SKM-1 treated with dmso at 0.1 percent for 144 hours (cell line): ENCODE measurements at regions not wholly inside any gene's neighbourhood (a gene's known extent, or its start where the extent isn't known, plus 50 kb on each side); places are given as distances from the start of the nearest gene placed in this dataset.

Experiments
- DNase-seq: peaks from one replicate; lab custom pipeline; 2025; ENCODE audit not compliant: unreplicated experiment; lab: John Stamatoyannopoulos, UW

DNA sequence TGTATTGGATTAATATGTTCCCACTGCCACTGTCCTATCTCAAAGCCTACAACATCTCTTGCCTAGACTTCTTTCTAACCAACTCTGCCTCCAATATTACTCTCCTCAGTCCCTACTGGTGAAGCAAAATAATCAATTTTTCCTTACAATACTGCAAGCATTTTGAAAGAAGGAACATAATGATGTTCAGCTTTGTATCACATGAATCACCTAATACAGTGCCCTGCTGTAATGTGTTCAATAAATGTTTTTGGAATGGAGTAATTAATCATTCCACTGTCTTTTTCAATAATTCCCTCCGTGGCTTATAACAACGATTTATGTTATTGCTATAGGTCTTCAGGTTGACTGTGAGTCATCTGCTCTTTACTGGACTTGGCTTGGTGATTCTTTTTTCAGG lies 356.4 kb downstream of the TDRD15 start:
- no peak for DNase-seq

DNA sequence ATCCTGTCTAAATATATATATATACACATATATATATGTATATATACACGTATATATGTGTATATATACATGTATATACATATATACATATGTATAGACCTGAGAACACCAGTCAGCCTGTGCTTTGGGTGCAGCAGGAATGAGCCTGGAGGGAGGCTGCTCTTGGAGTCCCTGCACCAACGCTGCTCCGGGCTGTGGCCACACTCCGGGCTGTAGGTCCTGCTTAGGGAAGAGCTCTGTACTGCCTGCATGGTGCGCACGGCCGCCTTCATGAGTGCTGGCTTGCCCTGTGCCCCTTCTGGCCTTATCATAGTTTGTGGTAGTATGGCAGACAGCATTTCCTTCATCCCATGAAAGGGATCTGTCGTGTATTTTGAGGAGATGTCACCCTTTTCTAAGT lies 360.9 kb downstream of the TDRD15 start:
- DNase-seq: no peak

DNA sequence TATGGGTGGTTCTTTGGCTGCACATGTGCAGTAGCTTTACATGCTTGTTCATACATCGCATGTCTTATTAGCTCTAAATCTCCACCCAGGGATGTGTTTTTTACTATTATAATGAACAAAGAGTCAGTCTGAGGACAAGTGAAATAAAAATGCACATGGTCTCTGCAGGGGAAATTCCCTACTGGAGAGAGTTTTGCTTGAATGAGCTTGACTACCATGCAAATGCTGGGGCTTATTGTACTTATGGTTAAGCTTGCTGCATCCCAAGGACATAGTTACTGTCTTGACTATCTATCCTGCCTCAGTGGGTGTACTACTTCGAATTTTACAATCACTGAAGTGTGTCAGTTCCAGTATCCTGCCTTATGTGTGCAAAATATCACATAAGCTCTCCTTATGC lies 362.7 kb downstream of the TDRD15 start:
- no peak for DNase-seq

DNA sequence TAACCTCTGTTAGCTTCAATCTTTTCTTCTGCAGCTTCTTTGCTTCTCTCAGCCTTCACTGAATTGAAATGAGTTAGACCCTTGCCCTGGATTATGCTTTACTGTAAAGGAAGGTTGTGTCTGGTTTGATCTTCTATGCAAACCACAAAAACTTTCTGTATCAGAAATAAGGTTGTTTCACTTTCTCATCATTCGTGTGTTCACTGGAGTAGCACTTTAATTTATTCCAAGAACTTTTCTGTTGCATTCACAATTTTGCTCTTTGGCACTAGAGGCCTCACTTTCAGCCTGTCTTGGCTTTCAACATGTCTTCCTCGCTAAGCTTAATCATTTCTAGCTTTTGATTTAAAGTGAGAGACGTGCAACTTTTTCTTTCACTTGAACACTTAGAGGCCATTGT lies 365.3 kb downstream of the TDRD15 start:
- DNase-seq: no peak

DNA sequence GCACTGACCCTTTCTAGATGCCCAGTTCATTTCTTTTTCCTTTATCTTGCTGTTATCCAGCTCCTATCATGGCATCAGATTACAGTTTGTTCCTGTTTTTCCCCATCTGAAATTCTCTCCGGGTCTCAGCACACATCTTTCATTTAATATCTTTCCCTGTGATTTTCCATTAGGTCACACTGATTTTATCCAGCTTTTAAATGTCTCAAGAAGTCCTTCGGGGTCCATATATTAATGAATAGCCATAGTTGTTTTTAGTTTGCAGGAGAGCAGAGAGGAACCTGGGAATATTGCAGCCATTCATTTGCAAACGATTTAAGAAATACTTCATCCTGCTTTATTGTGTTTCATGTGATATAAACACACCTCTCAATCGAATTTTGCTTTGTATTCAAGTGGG lies 374.2 kb downstream of the TDRD15 start:
- DNase-seq: no peak

DNA sequence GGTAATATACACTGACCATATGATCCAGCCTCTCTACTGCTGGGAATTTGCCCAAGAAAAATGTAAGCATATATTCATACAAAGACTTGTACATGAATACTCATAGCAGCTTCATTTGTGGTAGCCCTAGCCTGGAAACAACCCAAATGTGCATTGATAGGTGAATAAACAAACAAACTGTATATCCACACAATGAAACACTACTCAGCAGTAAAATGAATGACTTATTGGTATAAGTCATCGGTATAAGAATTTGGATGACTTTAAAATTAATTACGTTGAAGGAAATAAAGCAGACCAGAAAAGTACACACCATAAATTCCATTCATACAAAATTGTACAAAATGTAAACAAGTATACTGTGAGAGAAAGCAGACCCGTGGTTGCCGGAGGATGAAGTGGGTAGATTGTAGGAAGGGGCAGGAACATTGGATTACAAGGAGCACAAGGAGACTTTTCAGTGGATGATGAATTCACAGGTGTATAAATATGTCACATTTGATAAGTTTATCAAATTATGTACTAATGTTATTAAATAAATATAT lies 376.7 kb downstream of the TDRD15 start:
- no peak for DNase-seq

DNA sequence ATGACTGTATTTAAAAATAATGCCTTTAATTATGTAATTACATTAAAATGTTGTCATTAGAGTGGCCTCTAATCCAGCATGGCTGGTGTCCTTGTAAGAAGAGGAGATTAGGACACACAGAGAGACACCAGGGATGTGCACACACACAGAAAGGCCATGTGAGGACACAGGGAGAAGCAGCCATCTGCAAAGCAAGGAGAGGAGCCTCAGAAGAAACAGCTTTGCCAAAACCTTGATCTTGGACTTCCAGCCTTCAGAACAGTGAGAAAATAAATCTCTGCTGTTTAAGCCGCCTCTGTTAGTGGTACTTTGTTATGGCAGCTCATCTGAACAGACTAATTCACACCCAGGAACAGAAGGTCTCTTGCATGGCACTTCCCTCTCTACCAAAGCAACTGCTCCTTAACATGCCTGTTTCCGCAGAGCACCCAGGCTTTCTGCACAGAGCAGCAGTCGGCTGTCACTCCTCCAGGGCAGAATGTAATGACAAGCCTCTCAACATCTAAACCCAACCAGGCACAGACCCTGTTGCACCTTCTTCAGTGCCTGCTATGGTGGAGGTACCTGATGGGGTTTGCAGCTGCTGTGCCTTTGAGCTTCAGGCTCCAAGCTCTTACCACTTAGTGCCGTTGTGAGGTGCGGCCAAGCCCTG lies 377.7 kb downstream of the TDRD15 start:
- no peak for DNase-seq

DNA sequence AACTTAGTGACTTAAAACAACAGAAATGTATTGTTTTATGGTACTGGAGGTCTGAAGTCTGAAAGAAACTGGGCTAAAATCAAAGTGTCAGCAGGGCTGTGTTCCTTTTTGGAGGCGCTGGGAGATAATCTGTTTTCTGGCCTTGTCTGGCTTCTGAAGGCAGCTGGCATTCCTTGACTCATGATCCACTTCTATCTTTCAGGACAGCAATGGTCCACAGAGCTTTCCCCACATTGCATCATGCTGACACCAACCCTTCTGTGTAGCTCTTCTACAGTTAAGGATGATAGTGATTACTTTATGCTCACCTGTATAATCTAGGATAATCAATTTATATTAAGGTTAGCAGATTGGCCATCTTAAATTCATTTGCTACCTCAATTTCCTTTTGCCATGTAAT lies 392.1 kb downstream of the TDRD15 start:
- DNase-seq: no peak

DNA sequence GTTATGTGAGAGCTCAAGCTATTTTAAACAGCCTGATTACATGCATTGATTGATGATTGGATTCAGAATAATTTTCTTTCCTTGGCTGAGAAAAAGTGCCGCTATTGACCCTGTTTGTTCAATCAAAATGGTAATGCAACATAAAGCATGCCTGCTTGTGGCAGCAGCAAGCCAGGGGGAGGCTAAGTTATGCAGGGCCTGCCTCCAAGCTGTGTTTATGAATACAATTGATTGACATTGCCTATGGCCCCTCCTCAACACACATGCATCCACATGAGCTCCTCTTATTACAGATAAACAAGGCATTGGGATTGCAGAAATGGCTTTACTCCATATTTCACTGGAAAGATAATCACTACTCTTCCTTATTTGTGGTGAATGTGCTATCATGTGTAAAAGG lies 395.6 kb downstream of the TDRD15 start:
- no peak for DNase-seq

DNA sequence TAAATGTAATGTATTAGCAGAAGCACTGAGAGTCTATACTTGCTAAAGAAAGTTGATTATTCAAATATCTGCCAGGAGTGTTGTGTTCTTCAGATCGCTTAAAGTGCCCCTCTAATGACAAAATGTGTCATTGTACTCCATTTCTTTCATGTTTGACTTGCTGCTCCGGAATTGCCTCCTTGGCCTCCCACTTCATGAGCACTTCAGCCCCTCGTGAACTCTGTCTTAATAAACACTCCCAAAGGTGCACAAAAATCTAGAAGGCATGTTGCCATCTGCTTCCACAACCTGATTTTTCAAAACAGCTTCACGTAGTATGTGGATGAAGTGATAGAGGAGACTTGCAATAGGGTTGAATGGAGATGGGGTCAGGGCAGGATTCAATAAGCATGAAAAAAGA lies 396.1 kb downstream of the TDRD15 start:
- DNase-seq: no peak

DNA sequence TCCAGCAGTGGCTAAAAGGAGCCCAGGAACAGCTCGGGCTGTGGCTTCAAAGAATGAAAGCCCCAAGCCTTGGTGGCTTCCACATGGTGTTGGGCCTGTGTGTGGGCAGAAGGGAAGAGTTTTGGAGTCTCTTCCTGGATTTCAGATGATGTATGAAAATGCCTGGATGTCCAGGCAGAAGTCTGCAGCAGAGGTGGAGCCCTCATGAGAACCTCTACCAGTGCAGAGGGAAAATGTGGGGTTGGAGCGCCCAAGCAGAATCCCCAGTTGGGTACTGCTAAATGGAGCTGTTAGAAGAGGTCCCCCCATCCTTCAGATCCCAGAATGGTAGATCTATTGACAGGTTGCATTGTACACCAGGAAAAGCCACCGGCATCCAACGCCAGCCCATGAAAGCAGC lies 412.1 kb downstream of the TDRD15 start:
- DNase-seq: no peak

DNA sequence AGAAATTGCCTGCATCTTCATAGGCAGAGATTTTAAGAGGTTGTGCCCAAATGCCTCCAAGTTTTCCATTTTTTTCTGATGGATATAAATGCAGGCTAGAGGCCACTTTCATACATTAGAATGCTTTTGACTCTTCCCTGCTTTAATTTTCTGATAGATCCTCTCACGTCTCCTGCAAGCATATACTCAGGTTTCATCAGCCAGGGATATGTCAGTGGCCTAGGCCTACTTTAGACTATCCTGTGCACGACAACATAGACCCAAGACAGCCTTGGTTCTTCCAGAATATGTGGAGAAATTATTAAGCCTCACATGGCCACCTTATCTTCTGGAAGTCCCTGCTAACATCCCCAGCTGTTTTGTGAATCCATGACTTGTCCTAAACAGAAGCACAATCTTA lies 415.9 kb downstream of the TDRD15 start:
- no peak for DNase-seq

DNA sequence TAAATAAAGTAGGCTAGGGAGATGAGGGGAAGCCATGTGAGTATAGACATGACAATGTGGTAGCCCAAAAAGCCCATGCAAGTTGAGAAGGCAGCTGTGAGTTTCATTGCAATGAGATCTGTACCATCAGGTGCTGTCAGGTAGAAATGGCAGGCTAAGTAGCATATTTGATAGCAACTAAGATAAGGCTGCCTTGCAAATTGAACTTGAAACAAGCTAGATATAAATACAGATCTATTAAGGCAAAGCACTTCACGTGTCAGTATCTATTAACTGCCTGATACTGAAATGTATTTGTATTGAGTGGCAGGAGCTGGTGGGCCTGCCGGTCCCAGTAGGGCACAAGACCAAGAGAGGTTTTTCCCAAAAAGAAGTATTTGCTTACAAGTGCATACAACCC lies 419.9 kb downstream of the TDRD15 start:
- no peak for DNase-seq

DNA sequence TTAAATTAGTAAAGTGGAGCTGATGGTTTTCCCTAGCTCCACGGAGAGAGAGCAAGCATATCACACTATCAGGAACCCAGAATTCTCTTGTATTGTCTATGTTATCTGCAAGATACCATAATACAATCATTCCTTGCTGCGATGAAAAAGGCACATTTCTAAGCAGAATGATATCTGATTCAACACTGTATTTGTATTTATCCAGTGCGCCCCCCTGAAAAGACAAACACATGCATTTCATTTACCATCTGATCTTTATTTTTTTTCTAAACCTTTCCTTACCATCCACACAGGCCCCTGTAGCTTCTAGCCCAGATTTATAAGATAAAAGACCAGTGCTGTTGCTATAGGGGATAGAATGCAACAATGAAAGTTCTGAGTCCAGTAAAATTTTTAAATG lies 420.6 kb downstream of the TDRD15 start:
- DNase-seq: no peak

DNA sequence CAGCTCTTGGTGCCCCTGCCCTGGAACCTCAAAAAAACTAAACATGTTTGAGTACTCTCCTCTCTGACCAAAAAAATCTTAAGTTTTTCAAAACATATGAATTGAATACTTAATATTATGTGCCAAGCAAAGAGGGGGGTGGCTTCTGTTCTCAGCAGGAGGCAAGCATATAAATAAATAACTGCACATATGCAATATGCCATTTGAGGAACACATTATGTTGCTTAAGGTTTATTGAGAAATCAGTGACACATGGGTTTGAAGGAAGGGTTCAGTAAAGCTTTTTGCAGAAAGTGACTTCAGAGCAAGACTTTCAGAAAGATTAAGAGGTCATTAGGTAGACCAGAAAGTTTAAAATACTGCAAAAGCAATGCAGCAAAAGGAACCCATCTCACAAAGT lies 429.2 kb downstream of the TDRD15 start:
- peak; percentile 74 for DNase-seq

DNA sequence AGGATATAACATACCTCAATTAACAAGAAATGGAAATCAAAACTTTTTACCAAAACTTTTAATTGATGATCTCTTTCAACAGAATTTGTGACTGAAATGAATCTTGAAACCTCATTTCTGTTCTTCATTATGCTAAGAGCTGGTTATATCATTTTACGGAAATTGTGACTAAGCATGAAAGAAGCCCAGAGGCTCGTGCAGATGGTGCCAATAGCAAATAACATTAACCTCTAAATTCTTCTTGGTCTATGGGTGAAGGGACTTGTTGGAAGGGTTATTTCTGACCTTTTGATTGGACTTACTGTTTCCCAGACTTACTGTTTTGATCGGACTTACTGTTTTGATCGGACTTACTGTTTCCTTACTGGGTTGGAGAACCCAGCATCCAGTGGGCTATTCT lies 435.6 kb downstream of the TDRD15 start:
- no peak for DNase-seq

DNA sequence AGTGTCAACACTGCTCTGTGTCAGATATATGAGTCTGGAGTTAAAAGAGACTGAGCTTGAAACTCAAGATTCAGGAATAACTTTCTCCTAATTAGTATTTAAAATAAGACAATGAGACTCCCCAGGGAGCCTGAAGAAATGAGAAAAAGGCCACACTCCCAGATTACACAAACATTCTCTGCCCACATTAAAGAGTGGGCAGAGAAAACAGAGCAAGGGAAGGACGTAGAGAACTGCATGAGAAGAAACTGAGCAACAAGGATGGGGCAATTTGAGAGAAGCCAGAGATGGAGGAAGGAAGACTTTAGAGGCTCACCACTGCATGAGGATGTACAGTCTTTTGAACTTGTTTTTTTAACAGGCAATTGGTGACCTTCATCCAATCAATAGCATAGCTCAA lies 438.2 kb downstream of the TDRD15 start:
- peak; percentile 6 for DNase-seq

DNA sequence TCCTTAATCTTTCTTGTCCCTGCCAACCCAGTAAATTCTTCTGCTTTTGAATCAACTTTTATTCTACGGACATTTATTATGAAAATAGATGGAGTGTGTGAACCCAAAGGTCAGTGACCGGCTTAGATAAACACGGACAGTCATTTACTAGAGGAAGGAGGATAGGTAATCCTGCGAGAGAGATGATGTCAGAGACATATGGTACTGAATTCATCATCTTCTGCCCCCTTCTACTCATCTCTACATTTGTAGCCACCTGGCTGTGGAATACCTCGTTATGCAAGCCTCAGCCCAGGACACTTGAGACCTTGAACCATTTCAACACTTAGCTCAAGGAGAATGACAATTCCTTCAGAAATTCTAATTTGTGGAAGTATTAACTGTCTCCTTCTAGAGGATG lies 443.6 kb downstream of the TDRD15 start:
- DNase-seq: no peak

DNA sequence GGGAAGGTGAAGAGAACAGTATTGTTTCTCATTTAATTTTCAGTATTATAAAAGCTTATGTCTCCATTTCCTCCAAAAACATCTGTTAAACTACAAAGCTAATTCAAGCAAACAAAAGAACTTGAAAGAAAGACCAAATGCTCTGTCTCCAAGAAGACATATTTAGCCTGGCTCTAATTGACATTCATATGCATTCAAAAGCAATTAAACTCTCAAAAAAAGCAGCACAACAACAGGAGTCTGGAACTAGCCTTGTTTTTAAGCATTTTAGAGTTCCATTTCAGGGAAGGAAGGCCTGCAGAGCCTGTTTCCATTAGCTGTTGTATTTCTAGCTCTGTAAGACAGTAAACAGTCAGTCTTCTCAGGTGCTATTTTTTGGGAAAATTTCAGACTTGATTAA lies 447.9 kb downstream of the TDRD15 start:
- DNase-seq: no peak

DNA sequence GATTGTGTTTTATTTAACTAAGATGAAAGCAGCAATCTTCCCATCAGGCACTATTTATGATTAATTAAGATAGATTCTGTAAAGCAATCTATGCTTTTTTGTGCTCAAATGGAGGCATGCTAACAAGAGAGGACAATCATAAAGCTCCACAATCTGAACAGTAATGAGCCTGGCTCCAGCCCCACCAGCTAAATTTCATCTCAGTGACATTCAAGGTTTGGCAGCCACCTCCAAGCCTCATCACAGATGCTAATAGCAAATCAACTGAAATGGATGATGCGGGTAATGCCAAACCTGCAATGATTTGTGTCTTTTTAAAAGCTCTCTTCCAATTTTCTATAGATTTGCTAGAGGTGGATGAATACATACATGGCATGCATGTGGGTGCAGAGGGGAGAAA lies 456.6 kb downstream of the TDRD15 start:
- no peak for DNase-seq

DNA sequence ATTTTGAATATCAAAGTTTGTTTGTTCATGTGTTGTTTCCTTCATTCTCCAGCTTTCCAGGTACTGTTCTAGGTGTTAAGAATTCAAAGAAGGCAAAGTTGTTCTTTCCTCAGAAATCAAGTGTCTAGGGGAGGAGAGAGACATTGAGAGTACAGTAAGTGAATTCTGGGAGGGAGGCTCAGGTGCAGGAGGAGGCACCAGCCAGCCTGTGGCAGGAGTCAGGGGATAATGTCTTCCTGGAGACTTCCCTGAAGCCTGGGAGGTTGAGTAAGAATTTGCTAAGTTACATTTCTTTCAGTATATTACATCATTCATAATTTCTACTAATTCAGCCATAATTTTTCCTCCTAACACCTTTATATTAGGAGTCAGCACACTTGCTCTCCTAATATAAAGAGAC lies 462.1 kb downstream of the TDRD15 start:
- DNase-seq: no peak

DNA sequence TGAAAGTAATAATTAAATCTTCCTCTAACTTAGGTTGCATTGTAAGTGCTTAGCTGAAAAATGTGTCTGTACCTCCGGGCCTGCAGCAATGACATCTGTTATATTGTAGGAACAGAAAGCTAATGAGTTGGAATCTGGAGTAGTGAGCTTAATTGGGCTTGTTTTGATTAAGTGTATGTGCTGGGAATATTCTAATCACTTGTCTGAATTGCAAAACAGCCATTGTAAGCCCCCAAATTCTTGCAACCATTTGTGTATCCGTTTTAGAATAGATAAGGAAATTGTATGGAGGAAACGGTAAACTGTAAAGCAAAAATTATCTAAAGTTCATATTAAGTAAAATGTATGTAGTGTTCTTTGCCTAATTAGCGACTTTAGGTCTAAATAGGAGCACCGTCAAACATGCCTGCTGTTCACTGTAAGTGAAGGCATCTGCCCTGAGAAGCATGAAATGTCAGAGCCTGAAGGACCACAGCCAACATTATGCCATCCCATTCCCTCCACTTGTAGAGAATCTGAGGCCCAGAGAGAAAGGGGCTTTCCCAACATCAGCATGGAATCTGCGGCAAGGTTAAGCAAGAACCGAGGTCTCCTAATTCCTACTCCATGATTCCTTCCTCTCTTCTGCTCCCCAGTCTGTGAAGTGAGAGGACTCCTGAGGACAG lies 466.4 kb downstream of the TDRD15 start:
- DNase-seq: no peak

DNA sequence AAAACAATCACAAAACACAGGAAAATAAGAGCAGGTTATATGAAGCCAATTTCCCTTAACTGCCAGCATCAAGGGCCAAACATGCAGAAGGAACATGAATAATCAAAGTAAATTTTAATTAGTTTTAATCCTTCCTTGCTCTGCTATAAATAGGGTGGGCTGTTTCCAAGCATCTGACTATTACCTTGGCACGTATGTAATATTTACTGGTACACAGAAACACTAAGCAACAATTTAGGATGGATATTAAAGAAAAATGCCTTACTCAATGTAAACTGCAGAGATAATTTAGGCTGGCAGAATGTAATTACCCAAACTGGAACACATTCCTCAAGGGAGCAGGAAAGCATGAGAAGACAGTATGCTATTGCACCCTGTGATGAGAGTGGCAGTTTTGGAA lies 468.2 kb downstream of the TDRD15 start:
- DNase-seq: no peak
